GM18868 (cell line): ENCODE measurements at regions not wholly inside any gene's neighbourhood (a gene's known extent, or its start where the extent isn't known, plus 50 kb on each side); places are given as distances from the start of the nearest gene placed in this dataset.

Experiments
- ATAC-seq: cut with Tn5 transposase; IDR thresholded peaks from one replicate; pipeline ENCODE4 v1.9.1; 2021; ENCODE audit warnings: mild to moderate bottlenecking, moderate library complexity; ENCODE audit not compliant: unreplicated experiment

DNA sequence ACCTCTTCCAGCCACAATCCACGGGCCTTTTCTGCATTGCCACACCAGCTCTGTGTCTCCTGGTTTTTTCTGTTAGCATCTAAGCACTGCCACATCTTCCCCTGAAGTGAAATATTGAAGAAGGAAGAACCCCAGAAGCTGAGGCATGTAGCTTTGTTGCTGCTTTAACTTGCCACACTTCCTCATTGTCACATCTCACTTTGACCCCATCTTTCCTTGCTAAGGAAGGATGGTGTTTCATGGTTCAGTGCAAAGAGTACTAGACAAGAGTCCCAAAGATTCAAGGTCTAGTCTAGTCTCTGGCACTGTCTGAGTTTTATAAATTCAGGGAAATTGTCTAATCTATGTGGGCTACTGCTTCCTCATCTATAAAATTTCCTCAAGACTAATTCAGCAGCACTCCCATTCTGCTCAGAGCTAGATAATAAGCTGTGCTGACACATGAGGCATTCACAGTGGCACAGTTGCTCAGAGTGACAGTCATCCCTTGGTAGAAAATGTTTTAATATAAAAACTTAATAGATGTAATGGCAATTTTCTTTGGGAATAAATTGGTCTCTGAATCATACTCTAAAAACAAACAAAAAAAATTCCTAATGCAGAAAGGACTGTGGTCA is 483.0 kb upstream of the ID2 start:
- no peak for ATAC-seq

DNA sequence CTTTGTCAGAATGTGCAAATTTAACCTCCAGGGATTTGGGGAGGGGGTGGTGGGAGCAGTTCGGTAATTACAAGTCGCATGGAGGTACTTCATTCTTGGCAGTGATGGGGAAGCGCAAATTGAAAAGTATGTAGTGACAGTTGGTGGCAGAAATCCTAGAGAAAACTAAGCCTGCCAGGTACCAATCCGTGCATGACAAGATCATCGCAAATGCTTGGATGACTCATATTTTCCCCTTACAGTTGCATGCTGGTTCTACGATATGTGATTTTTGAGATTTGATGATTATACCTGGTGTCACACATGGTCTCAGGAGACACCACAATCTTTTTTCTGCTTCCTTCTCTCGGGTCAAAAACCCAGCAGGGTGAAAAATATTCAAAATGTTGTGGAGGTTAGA is 479.7 kb upstream of the ID2 start:
- ATAC-seq, result peak; percentile 76

DNA sequence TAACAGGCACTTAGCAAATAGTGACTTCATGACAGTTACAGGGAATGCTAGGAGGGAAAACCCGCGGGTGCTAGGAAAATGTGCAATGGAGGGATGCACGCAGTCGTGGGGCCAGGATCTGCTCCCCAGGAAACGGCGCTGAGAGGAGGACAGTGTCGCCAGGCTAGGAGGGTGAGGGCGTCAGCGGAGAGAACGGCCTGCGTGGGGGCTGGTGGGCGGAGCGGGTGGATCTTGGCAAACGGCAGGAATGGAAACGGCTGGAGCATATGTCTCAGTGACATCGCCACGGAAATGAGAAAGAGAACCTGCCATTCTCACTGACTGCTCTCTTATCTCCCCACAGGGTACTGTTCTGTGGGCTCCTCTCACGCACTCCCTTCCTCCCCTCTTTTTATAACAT is 478.5 kb upstream of the ID2 start:
- no peak for ATAC-seq

DNA sequence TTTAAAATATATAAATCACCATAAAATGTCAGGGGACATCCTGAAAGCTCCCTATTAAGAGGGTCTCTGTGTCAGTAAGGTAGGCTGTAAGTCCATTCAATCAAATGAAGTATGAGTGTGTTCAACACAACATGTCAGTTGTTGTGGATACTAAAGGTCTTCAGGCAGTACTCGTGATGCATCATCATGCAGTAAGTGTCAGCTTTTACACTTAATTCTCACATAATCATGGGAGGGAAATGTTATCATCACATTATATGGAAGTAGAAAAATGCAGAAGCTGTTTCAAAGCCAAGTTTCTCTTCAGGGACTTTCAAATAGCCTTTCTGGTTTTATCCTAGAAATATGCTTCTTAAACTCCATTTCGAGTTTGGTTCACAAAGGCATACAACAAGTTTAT is 477.1 kb upstream of the ID2 start:
- ATAC-seq, result no peak

DNA sequence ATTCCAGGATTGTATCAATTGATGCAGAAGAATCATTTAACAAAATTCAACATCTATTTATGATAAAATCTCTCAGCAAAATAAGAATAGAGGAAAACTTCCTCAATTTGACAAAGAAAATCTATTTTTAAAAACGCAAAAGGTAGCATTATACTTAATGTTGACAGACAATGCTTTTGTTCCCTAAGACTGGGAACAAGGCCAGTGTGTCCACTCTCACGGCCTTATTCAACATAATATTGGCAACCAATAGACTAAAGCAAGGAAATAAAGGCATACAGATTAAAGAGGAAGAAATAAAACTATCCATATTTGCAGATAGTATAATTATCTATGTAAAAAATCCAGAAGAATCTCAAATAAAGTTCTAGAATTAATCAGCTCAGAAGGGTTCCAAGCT is 472.4 kb upstream of the ID2 start:
- no peak for ATAC-seq

GRCh38 chr2:8211384-8211783 is 470.5 kb upstream of the ID2 start:
- ATAC-seq, result no peak

- no peak for ATAC-seq
Observed at GRCh38 chr2:8212239-8212638, 469.6 kb upstream of the ID2 start.

GRCh38 chr2:8214036-8214615 is 467.7 kb upstream of the ID2 start:
- no peak for ATAC-seq

DNA sequence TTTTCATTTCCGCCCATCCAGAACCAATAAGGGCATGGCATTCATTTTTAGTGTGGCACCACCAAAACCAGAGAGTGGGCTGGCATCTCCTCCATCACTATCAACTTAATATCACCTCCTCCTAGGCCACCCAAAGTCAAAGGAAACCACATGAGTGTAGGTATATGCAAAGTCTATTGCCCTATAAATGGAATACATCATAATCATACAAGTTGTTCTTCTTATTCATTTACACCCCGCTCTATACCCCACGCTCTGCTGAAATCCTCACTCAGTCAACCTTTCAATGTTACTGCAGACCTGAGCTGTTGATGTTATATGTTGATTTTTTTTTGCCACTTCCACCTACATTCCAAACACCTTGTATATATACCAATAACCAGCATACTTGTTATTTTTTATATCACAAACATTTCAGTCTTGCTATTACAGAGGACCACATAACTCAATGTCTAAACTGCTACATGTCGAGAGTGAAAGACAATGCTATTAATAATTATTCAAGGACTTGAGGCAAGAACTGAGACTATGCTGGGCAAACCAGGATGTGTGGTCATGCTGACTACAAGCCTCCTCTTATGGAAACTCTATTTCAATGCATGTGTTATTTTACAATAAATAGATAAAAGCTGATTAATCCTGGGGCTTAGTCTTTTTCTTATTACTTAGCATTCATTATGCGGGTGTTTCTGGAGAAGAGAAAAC is 466.5 kb upstream of the ID2 start:
- ATAC-seq, result no peak

- ATAC-seq, result no peak
Observed at GRCh38 chr2:8215982-8216381, 465.9 kb upstream of the ID2 start.

GRCh38 chr2:8216397-8216796 is 465.5 kb upstream of the ID2 start:
- ATAC-seq, result no peak

GRCh38 chr2:8217468-8218030 is 464.3 kb upstream of the ID2 start:
- ATAC-seq, result no peak

DNA sequence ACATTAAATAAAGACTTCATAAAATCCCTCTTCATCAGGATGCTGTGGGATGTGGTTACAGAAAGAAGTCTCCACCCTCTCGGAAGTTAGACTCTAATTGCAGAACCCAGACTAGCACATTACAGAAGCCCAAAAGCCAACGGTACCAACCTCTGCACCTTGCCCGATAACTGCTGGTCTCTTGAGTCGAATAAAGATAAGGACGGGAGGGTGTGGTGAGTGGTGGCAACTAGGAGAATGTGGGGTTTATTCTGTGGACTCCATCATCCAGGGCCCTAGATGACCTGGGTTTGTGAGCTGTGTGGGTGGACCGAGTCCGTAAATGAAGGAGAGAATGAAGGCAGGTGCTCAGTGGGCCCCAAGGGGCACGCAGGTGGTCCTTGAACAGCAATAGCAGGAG is 462.8 kb upstream of the ID2 start:
- no peak for ATAC-seq

GRCh38 chr2:8219631-8220355 is 462.1 kb upstream of the ID2 start:
- no peak for ATAC-seq

DNA sequence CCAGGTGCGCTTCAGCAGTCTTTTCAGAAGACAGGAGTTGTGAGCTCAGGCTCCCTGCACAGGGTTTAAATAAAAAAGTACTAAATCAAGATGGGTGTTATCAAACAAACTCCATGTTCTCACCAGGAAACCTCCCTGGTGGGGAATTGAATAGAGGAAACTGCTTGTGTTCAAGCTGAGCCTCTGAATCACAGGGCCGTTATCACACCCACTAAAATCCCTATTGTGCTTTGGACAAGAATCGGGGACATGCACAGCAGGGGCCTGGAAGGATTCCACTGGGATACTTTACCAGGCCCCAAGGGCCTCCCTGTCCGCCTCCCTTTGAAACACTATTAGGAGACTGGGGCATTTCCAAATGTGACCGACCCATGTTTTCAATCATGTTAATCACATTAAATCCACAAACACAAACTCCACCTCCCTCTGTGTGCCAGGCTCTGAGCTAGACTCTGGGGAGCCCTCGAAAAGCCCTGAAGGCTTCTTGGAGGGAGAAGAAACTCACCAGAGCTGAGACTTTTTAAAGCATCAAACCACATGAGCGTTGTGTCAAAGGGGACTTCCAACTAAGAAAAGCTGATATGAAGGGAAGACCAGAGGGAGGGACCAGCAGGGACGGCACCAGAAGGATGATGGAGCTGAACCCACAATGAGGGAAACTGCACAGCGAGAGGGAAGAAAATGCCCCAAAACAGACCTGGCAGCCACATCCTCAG is 458.7 kb upstream of the ID2 start:
- no peak for ATAC-seq

- ATAC-seq, result no peak
Observed at GRCh38 chr2:8223695-8224346, 458.0 kb upstream of the ID2 start.

DNA sequence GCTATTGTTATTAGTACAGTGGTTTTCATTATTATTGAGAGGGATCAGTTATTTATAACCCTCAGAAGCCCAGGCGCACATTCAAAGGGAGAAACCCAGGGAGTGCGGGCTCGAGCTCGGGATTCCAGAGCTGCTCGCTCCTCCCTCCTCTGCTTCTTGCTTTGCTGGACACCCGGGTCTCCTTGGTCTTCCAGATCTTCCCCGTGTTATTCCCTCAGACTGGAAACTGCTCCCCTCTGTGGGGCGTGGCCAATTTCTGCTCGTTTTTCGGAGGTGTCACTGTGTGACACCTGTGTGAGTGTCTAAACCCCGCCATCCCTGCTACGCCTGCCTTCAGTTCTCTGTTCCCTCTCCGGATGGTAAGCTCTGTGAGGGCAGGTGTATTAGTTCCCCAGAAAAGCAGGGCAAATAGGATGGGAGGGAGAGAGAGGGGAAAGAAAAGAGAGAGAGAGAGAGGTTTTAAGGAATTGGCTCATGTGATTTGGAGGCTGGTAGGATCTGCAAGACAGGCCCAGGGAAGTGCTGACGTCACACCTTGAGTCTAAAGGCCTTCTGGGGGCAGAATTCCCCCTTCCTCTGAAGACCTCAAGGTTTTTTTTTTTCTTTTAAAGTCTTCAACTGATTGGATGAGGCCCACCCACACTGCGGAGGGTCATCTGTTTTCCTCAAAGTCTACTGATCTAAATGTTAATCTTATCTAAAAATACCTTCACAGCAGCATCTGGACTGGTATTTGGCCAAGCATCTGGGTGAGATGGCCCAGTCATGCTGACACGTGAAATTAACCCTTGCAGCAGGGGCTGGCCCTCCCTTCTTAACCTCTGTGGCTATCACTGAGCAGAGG is 457.3 kb upstream of the ID2 start:
- no peak for ATAC-seq

GRCh38 chr2:8225266-8225665 is 456.6 kb upstream of the ID2 start:
- no peak for ATAC-seq

DNA sequence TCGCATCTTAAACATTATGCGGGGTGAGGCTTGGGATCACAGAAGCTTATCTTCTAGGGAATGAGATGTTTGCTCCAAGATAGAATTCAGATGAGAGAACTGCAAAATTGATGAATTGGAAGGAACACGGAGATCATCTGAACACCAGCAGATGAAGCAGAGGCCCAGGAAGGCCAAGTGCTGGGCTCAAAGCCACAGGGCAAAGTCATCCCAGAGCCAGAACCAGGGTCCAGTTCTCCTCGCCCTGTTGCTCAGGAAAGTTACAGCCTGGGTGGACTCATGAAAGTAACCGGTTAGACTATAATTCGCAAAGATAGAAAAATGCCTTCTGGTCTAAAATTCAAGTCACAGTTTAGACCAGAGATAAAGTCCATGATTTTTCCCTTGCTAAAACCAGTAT is 456.1 kb upstream of the ID2 start:
- no peak for ATAC-seq
